Esophagus squamous epithelium (tissue), 5 donors: ENCODE measurements at regions not wholly inside any gene's neighbourhood (a gene's known extent, or its start where the extent isn't known, plus 50 kb on each side); places are given as distances from the start of the nearest gene placed in this dataset.

Experiments used
- DNase-seq: peaks from one replicate; lab custom pipeline; 2025; lab: John Stamatoyannopoulos, UW
- H3K27ac ChIP-seq, 4 donors: fragments of 200-600 bp; sonication (generic); one replicate each; pipeline ENCODE4 v1.5.1; 2016 to 2019; ENCODE audit warnings: mild to moderate bottlenecking in 1 of 4
- H3K27me3 ChIP-seq, 4 donors: fragments of 200-600 bp; sonication (generic); 1 replicate in 3 of 4; 2 replicates in 1 of 4; pipeline versions ENCODE4 v1.5.1 to v1.6.0; 2017 to 2021; ENCODE audit warnings: antibody characterized with exemption in 1 of 4
- H3K36me3 ChIP-seq, 3 donors: fragments of 200-600 bp; sonication (generic); one replicate each; pipeline ENCODE4 v1.5.1; 2016 to 2019
- H3K4me1 ChIP-seq, 3 donors: fragments of 200-600 bp; sonication (generic); one replicate each; pipeline ENCODE4 v1.5.1; 2017 to 2019
- H3K4me3 ChIP-seq, 4 donors: fragments of 200-600 bp; sonication (generic); 1 replicate in 3 of 4; 2 replicates in 1 of 4; pipeline ENCODE4 v1.5.1; 2016 to 2019; ENCODE audit warnings: mild to moderate bottlenecking in 2 of 4, moderate library complexity in 1 of 4
- H3K9me3 ChIP-seq, 3 donors: fragments of 200-600 bp; sonication (generic); one replicate each; pipeline ENCODE4 v1.5.1; 2016 to 2019
- POLR2A ChIP-seq, 4 donors: fragments of 450-650 bp; IDR thresholded peaks; one replicate each; pipeline ENCODE4 v1.6.1; 2017; ENCODE audit warnings: antibody characterized with exemption in 4 of 4, mild to moderate bottlenecking in 4 of 4, moderate library complexity in 3 of 4
- WGBS, 2 donors: methylation state at CpG; one replicate each; pipeline ENCODE4 v1.1.5; 2018; 5-methylcytosine and 5-hydroxymethylcytosine counted together
- intact Hi-C: fragments of 100-400 bp; cut with DNase I; formaldehyde crosslinking; loops from one replicate; pipeline ENCODE4 v1.15.0; 2022
- TF ChIP-seq, protein P1 (sequence below), 6 experiments: fragments of 450-650 bp in 4 of 6; fragments of 200-600 bp in 2 of 6; sonication (generic) in 2 of 6; IDR thresholded peaks; one replicate each; pipeline ENCODE4 v1.5.1; 2016 to 2019; ENCODE audit warnings: antibody characterized with exemption in 6 of 6, mild to moderate bottlenecking in 4 of 6, moderate library complexity in 4 of 6
- donor health status: DM: yes; HTN: yes; CAD: no.

DNA sequence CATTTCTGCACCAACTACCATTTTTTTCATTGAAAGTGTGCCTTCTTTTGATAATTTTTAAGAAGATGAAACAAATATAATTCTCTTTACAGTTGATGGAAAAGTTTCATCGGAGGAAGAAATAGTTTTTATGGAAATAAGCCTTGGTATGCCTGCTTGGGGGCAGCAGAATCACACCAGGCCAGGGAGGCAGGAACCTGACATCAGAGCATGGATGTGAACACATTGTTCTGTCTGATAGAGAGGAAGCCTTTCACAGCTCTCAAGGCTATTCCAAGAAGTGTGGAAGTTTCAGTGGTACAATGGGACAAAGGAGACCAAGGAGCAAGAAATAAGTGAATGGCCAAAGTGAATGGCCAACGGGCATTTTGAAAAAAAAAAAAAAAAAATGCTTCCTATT, 162.2 kb upstream of the KCNK2 start:
- H3K27ac ChIP-seq, result no peak overlapping the region
- H3K4me3 ChIP-seq, result no peak overlapping the region
- no peaks in the 10 kb centered on the region for H3K36me3 ChIP-seq
- 45 to 46% methylated on average over 2 of the region's 2 CpGs for WGBS, 2 donors
- no peak for DNase-seq
- intact Hi-C loops, result loop anchor here (10.0 kb wide), 1 partner anchor 1516 kb away; no protein-coding TSS in a partner anchor
- H3K27me3 ChIP-seq, result no peaks in the 10 kb centered on the region
- TF ChIP-seq, protein P1, sequence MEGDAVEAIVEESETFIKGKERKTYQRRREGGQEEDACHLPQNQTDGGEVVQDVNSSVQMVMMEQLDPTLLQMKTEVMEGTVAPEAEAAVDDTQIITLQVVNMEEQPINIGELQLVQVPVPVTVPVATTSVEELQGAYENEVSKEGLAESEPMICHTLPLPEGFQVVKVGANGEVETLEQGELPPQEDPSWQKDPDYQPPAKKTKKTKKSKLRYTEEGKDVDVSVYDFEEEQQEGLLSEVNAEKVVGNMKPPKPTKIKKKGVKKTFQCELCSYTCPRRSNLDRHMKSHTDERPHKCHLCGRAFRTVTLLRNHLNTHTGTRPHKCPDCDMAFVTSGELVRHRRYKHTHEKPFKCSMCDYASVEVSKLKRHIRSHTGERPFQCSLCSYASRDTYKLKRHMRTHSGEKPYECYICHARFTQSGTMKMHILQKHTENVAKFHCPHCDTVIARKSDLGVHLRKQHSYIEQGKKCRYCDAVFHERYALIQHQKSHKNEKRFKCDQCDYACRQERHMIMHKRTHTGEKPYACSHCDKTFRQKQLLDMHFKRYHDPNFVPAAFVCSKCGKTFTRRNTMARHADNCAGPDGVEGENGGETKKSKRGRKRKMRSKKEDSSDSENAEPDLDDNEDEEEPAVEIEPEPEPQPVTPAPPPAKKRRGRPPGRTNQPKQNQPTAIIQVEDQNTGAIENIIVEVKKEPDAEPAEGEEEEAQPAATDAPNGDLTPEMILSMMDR (IDR thresholded peaks at IDR 0.05), result no peak
- no peaks in the 10 kb centered on the region for H3K9me3 ChIP-seq
- H3K4me1 ChIP-seq, result no peaks in the 10 kb centered on the region

DNA sequence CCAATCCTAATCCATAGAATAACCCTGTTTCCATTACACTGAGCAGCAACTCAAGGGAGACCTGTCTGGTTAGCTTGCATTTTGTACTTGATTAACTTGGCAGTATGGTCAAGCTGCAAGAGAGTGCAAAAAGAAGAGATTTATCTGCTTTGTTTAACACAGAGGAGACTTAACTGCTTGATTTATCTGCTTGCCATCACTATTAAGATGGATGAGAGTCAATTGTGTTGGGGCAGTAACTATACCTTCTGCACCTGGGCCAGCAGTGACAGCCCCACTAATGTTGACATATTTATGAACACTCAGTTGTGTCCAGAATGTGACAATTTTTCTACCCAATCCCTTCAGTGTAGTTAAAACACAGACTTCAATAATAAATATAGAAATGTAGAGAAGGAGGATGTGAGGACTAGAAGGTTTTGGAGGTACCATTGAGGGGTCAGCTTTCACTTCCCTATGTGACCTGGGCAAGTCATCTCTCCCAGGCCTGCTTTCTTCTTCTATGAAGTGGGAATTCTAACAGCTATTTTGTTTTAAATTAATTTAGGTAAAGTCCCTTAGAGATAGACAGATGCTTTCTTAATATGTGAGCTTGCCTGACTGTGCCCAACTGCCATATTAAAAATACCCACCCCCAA, 159.1 kb upstream of the KCNK2 start:
- no peak for DNase-seq

DNA sequence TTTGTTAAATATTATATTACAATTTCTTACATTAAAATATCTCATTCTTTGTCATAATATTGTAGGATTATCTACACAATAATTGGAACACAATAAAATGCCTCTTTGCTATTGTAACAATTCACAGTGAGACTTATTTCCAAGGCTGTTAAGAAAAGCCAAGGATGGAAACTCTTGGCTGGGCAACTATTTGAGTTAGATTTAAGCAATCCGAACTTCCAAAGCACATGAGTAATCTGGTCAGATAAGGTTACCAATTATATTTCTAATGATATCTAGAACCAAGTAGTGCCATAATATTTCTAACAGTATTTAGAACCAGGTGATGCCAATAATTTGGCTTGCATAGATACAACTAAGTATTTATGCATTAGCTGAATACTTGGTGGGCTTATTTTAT, 154.7 kb upstream of the KCNK2 start:
- Histone ChIP-seq H3K27ac (no peak overlapping the region), H3K4me1 (no peaks in the 10 kb centered on the region), H3K4me3 (no peak overlapping the region), H3K27me3 (no peaks in the 10 kb centered on the region), H3K36me3 (no peaks in the 10 kb centered on the region), H3K9me3 (no peaks in the 10 kb centered on the region)
- intact Hi-C loops, result loop anchor here (10.0 kb wide), 1 partner anchor 1523 kb away; no protein-coding TSS in a partner anchor
- TF ChIP-seq, protein P1 (IDR thresholded peaks at IDR 0.05), result no peak
- TF ChIP-seq POLR2A (IDR thresholded peaks at IDR 0.05), result no peak
- no peak for DNase-seq
- 57 to 60% methylated on average over 1 of the region's 1 CpG for WGBS, 2 donors

More for the DNA sequence above, 159.1 kb upstream of the KCNK2 start:
- no peaks in the 10 kb centered on the region for H3K27me3 ChIP-seq
- no peaks in the 10 kb centered on the region for H3K9me3 ChIP-seq
- H3K4me3 ChIP-seq, result no peak overlapping the region
- intact Hi-C loops, result loop anchor here (10.0 kb wide), 1 partner anchor 1519 kb away; no protein-coding TSS in a partner anchor
- H3K36me3 ChIP-seq, result no peaks in the 10 kb centered on the region
- H3K27ac ChIP-seq, result no peak overlapping the region
- no peaks in the 10 kb centered on the region for H3K4me1 ChIP-seq
- TF ChIP-seq, protein P1 (IDR thresholded peaks at IDR 0.05), result no peak
- TF ChIP-seq POLR2A (IDR thresholded peaks at IDR 0.05), result no peak

DNA sequence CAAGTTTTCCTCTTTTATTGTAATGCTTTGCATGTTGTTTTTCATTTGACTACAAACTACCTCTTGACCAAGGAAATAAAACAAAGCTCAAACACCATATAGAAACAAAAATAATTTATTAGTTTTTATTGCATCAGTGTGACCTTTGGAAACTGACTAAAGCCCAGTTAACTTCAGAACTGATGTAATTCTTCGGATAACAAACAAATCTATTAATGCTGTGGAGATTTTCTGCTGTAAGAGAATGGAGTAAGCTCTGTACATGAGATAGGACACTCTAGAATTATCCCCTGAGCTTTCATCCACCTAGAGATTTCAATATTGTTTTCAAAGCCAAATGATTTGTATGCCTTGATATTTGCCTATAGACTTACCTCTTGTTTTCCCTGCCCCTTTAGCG, 154.0 kb upstream of the KCNK2 start:
- no peaks in the 10 kb centered on the region for H3K27me3 ChIP-seq
- H3K36me3 ChIP-seq, result no peaks in the 10 kb centered on the region
- intact Hi-C loops, result loop anchor here (10.0 kb wide), 1 partner anchor 1524 kb away; no protein-coding TSS in a partner anchor
- 64 to 79% methylated on average over 2 of the region's 2 CpGs for WGBS, 2 donors
- no peaks in the 10 kb centered on the region for H3K4me1 ChIP-seq
- TF ChIP-seq POLR2A (IDR thresholded peaks at IDR 0.05), result no peak
- TF ChIP-seq, protein P1 (IDR thresholded peaks at IDR 0.05), result no peak
- H3K4me3 ChIP-seq, result no peak overlapping the region
- no peak overlapping the region for H3K27ac ChIP-seq
- DNase-seq, result no peak
- no peaks in the 10 kb centered on the region for H3K9me3 ChIP-seq

DNA sequence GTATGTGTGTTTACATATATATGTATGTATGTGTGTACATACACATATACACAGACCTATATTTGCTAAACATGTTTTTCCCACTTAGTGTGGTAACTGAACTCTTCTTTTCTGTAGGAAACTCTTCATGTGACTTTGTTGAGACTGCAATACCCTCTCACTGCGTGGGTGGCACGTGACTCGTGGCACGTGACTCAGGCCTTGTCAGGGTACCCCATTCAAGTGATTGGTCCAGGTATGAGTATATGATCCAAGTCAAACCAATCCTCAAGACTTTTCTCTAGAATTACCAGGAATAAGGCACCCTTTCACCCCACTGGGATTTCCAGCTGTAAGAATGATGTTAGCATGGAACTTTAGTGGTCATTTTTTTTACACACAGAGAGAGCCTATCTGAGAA, 149.2 kb upstream of the KCNK2 start:
- H3K36me3 ChIP-seq, result no peaks in the 10 kb centered on the region
- intact Hi-C loops, result no loop called here
- H3K4me3 ChIP-seq, result no peak overlapping the region
- H3K4me1 ChIP-seq, result no peaks in the 10 kb centered on the region
- no peaks in the 10 kb centered on the region for H3K27me3 ChIP-seq
- no peaks in the 10 kb centered on the region for H3K9me3 ChIP-seq
- WGBS, 2 donors, result 57 to 70% methylated on average over 4 of the region's 4 CpGs
- TF ChIP-seq POLR2A (IDR thresholded peaks at IDR 0.05), result no peak
- TF ChIP-seq, protein P1 (IDR thresholded peaks at IDR 0.05), result no peak
- DNase-seq, result no peak
- no peak overlapping the region for H3K27ac ChIP-seq
